Activated CD4-positive, alpha-beta T cell treated with anti-CD3 and anti-CD28 coated beads, Interleukin-2, amount 50 U/mL, for 4 hours (primary cell): ENCODE measurements at regions not wholly inside any gene's neighbourhood (a gene's known extent, or its start where the extent isn't known, plus 50 kb on each side); places are given as distances from the start of the nearest gene placed in this dataset.
"Not testable (repeated sequence)": the region's sequence is repeated elsewhere in the genome, so short reads cannot be mapped to it uniquely, and the experiment has no call there.

ENCODE experiments used
- DNase-seq, 2 experiments: peaks; one replicate each; pipeline ENCODE4 v3.0.0-alpha.2; 2020

GRCh38 chr2:2919574-2920365 is 457.8 kb downstream of the EIPR1 start:
- no peak for DNase-seq

- DNase-seq = no peak
These were observed 458.6 kb downstream of the EIPR1 start for GRCh38 chr2:2919026-2919425.

- DNase-seq = no peak
These were observed 461.0 kb downstream of the EIPR1 start for GRCh38 chr2:2916621-2917020.

- DNase-seq = no peak
These were observed 463.4 kb downstream of the EIPR1 start for GRCh38 chr2:2914252-2914651.

- DNase-seq = no peak
These were observed 464.0 kb downstream of the EIPR1 start for GRCh38 chr2:2913601-2914120.

GRCh38 chr2:2912731-2913130 is 464.9 kb downstream of the EIPR1 start:
- DNase-seq = no peak

GRCh38 chr2:2912293-2912692 is 465.3 kb downstream of the EIPR1 start:
- DNase-seq = no peak

- no peak for DNase-seq
These were observed 467.4 kb downstream of the EIPR1 start for GRCh38 chr2:2910259-2910658.

- no peak for DNase-seq
These were observed 468.3 kb downstream of the EIPR1 start for GRCh38 chr2:2909086-2910035.

- no peak for DNase-seq
These were observed 471.5 kb downstream of the EIPR1 start for GRCh38 chr2:2906091-2906490.

GRCh38 chr2:2904721-2905350 is 472.8 kb downstream of the EIPR1 start:
- no peak for DNase-seq

GRCh38 chr2:2902547-2903281 is 474.9 kb downstream of the EIPR1 start:
- no peak for DNase-seq

GRCh38 chr2:2901384-2902345 is 476.0 kb downstream of the EIPR1 start:
- no peak for DNase-seq

GRCh38 chr2:2899826-2900225 is 477.8 kb downstream of the EIPR1 start:
- no peak for DNase-seq

- DNase-seq = no peak
These were observed 478.9 kb downstream of the EIPR1 start for GRCh38 chr2:2898744-2899143.

- no peak for DNase-seq
These were observed 481.0 kb downstream of the EIPR1 start for GRCh38 chr2:2896643-2897042.

GRCh38 chr2:2896011-2896410 is 481.6 kb downstream of the EIPR1 start:
- DNase-seq = no peak

GRCh38 chr2:2894011-2894410 is 483.6 kb downstream of the EIPR1 start:
- not testable (repeated sequence) for DNase-seq

- DNase-seq = no peak
These were observed 484.7 kb downstream of the EIPR1 start for GRCh38 chr2:2892892-2893291.

- DNase-seq = no peak
These were observed 485.2 kb downstream of the EIPR1 start for GRCh38 chr2:2892378-2892777.

- no peak for DNase-seq
These were observed 486.7 kb downstream of the EIPR1 start for GRCh38 chr2:2890901-2891300.
